HG03520 (cell line): ENCODE measurements at regions not wholly inside any gene's neighbourhood (a gene's known extent, or its start where the extent isn't known, plus 50 kb on each side); places are given as distances from the start of the nearest gene placed in this dataset.
"Not testable (repeated sequence)": the region's sequence is repeated elsewhere in the genome, so short reads cannot be mapped to it uniquely, and the experiment has no call there.

Experiments
- ATAC-seq: cut with Tn5 transposase; IDR thresholded peaks from one replicate; pipeline ENCODE4 v1.9.1; 2021; ENCODE audit warnings: mild to moderate bottlenecking, moderate library complexity; ENCODE audit not compliant: unreplicated experiment

DNA sequence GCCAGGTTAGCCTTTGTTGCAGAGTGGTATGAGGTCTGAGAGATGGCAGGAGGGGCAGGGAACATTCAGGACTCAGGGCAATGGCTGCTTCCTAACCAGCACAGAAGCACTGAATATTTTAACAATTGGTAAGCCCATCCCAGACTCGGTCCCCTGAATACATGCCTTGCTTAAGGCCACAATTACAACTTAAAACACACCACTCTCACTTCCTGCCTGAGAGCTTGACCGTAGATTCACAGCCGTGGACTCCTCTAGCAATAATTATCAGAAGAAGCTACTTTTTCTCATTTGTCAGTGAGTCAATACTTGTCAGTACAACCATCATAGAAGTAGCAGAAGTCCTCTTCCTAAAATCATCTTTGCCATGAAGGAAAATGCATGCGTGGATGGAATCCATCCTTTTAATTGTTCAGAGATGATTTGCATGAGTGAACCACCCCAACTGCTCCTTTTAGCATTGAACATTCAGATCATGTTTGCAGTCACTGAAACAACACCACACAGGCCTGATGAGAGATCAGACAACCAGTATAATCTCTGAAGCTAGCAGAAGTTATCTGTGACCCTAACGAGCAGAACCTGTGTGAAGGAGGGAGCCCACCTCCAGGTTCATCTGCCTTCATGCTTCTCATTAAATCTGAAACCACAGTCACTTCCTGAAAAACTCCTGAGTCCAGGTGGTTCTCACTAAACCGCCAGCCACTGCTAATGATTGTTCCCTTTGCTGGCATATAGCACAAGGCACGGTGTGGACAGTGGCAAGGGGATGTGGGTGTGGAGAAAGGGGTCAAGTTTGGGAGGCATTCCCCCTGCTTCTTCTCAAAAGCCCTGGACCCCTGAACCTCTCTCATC, 333.9 kb upstream of the CNR1 start:
- ATAC-seq = no peak

DNA sequence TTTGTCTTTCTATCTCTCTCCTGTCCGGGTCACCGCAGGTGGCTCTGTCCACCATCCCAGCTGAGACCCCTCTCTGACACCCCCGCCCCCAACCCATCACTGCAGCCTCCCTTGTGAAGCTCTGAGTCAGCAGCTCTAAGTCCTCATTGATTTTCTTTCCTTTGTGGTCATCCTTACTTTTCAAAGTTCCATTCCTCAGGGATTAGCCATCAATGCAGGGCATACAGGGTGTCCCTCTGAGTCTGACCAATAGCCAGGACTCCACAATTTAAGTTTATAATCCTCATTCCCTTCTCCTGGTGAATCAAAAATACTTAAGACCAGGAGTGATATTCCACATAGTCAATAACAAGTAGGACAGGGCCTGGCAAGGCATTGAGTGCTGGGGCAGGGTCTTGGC, 333.3 kb upstream of the CNR1 start:
- ATAC-seq = no peak

DNA sequence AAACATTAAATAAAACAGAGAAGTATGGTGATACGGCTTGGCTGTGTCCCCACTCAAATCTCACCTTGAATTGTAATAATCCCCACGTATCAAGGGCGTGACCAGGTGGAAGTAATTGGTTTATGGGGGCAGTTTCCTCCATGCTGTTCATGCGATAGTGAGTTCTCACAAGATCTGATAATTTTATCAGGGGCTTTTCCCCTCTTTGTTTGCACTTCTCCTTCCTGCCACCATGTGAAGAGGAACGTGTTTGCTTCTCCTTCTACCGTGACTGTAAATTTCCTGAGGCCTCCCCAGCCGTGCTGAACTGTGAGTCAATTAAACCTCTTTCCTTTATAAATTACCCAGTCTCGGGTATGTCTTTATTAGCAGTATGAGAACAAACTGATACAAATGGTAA, 331.3 kb upstream of the CNR1 start:
- not testable (repeated sequence) for ATAC-seq

DNA sequence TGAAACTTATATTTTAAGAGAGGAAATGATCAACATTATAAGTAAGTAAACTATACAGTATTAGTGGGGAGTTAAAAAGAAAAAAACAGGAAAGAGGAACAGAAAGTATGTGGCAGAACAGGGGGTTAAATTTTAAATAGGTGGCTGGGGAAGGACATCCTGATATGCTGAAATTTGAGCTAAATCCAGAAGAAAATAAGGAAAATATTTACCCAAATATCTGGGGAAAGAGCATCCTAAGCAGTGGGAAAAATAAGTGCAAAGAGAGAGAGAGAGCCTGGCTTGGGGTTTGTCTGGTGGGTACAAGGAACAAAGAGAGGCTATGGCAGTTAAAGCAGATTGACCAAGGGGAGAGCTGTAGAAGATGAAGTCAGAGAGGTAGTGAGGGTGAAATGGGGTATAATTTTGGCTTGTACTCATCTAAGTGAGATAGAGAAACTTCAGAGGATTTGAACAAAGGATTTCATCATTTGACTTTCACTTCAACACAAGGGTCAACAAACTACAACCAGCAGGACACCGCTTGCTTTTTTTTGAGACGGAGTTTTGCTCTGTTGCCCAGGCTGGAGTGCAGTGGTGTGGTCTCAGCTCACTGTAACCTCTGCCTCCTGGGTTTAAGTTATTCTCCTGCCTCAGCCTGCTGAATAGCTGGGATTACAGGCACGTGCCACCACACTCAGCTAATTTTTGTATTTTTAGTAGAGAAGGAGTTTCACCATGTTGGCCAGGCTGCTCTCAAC, 328.4 kb upstream of the CNR1 start:
- ATAC-seq = peak; percentile 60

DNA sequence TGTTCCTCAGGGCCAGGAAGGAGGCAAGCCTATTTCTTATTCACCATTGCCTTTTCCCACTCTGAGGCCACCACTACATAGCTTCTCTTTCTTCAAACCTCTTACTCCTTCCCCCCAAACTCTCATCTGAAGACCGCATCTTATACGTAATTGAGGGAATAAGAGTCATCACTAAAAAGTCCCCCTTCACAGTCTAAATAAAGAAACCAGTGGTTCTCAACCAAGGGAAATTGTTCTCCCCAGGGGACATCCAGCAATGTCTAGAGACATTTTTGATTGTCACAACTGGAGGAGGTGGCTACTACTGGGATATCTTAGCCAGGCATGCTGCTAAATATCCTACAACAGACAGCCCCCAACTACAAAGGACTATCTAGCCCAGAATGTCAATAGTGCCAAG, 327.6 kb upstream of the CNR1 start:
- peak; percentile 30 for ATAC-seq

DNA sequence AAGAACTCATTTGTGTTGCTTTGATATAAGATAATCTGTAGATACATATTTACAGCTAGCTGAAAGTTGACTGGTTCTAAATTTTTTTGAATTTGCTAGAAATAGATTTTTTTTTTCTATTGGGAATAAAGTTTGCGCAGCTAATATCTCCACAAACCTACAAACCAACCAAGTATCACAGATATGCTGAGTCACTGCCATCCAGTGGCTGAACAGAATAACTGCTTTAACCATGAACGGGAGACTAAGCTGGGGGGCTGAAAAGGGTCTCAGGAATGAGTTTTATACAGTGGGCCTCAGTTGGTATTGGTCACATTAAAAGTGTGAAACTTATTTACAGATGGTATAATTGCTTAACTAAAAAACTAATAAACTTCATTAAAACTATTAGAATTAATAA, 326.7 kb upstream of the CNR1 start:
- ATAC-seq = no peak

DNA sequence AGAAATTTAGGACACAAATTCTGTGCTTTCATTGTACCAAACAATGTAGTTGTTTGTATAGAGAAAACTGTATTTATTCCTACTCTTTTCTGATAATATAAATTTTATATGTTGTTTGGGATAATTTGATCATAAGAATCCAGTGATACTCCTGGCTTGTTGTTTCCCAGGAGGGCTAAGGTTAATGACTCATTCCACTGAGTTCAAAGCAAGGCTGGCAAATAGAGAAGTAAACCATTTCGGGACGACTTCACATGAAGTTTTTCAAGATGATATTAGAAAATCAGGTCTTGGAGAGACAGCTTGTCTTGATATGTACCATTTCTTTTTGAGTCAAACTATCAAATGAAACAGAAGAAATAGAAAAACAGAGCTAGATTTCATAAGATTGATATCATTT, 326.1 kb upstream of the CNR1 start:
- no peak for ATAC-seq

DNA sequence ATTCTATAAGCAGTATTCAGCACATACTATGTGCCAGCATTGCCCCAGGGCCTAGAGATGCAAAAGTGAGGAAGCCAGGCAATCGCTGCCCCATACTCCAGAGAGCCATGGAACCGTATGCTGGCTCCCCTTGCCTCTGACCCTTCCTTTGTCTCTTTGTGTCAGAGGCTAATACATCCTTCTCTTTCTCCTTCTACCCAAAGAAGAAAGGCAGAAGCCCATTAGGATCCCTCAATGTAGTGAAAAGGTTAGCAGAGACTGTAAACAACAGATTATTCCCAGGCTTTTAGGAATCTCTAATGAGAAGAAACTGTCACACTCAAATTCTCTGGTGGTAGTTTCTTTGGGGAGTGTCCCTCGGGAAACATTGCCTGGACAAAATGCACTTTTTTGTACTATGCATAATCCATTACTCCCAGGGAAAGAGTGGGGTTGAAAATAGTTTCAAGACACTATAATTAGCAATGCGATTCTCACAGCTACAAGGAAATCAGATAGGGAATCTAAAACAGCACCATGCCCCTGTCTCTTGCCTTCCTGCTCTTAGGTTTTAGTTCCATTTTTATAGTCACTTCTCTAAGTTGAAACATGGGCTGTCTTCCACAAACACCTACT, 325.2 kb upstream of the CNR1 start:
- ATAC-seq = no peak

DNA sequence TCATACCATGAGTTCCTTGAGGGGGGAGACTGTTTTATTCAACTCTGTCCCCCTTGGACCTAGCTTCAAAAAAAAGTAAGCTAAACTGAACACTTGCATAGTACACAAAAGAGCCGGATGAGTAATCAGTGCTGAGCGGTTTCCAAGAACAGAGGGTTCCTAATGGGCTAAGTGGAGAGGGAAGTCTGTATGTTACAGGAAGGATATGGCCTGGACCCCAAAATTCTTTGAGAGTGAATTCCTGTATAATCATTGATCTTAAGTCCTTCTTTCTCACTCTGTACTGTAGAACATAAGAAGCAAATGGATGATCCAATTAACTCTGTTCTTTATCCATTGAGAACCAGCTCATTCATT, 324.7 kb upstream of the CNR1 start:
- no peak for ATAC-seq

DNA sequence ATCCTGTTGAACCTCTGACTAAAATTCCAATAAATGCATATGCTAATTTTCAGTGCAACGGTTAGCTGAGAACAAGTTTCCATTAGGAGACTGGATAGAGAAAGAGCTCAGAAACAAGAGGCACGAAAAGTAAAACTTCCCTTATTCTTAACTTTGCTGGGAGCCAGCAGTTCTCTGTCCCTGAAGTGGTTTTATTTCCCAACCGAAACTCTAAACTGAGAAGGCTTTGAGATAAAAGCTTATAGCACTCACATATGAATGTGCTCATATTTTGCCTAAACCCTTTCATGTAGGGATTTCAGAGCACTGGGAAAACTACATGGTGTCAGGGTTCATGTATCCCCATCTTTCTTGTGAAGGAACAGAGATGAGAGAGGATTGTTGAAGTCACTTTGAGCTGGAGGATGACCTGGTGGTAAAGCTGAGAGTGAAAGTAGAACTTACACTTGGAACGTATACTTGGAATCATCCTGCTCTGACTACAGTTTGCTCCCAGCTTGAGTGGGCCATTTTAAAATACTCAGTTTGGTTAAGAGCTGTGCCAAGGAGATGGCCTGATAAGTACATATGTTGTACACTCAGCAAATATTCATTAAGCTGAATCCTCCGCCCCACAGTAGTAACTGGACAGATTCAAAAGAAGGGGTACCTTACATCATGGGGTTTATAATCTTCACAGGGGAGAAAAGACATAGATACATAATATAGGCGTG, 324.2 kb upstream of the CNR1 start:
- ATAC-seq = no peak

DNA sequence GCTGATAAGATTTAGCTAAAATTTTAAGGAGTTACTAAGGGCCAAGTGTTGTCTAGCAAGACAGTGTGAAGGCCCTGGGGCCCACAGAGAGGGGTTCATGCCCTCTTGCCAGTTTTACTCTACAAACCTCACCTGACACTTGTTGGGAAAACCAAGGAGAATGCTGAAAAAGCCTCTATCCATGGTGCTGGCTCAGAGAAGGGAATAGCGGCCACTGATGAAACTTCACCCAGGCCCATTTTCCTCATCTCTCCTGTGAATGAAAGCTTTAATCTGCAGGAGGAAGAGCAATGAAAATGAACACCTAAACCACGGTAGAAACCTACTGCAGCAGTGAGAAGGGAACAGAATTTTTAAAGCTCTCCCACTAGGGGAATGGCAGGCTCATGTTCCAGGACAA, 317.3 kb upstream of the CNR1 start:
- ATAC-seq = no peak

DNA sequence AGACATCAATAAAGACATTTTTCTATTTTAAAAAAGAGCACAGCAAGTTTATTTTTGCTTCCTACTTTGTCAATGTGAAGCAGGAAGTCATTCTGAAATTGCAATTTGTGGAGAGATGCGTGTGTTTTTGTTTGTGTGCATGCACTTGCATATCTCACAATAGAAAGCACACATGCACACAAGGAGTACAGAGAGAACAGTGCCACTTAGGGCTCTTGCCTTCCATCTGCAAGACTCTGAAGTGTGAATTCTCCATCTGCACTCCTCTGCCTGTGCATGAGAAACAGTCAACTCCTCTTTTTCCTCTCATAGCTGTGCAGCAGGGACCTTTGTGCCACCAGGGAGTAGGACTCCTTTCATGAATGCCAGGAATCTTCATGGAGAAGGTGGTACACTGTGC, 316.3 kb upstream of the CNR1 start:
- ATAC-seq = no peak

DNA sequence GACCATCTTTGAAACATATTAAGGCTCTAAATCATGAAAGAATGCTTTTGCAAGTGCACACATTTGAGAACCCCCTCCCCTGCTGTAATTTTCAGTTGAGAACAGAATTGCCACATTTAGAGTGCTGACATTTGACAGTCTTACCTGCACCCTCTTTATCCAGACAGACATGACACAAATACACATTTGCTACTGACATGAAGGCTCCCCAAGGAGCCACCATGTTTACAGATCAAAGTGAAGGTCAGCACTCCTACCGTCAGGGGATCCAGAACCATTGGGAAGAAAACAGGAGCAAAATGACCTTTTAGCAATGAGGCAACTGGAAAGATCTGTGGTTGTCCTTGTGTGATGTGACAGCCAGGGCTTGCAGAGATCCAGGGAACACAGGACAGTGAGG, 315.4 kb upstream of the CNR1 start:
- no peak for ATAC-seq

DNA sequence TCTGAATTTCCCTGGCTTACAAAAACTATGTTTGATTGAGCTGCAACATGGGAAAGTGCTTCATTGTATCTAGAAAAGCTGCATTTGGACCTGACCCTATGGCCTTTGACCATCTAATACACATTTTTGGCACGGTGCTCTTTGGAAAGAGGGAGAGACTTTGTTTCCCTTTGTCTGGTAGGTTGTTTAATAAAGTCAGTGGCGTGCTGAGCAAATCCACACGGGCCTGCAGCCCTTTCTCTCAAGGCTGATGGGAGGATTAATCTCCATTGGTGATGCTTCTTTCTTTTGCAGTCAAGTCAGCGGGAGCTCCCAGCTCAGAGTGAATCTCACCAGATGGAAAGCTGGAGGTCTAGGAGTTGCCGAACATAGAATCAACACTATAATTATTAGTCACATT, 314.7 kb upstream of the CNR1 start:
- no peak for ATAC-seq

DNA sequence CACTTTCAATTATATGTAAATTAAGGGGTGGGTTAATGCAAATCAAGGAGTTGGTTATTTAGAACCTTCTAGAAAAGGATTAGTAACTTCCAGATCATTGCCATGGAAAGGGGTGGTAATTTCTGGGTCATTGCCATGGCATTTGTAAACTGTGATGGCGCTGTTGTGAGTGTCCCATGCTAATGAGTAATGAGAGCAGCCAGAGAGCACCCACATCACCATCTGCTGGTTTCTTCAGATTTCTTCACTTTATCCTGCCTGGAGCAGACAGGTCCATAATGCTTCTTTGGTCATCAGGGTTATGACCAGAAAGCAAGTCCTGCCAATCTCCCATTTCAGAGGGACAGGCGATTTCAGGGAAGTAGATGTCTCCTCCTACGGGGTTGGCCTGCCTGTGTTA, 311.3 kb upstream of the CNR1 start:
- ATAC-seq = no peak

DNA sequence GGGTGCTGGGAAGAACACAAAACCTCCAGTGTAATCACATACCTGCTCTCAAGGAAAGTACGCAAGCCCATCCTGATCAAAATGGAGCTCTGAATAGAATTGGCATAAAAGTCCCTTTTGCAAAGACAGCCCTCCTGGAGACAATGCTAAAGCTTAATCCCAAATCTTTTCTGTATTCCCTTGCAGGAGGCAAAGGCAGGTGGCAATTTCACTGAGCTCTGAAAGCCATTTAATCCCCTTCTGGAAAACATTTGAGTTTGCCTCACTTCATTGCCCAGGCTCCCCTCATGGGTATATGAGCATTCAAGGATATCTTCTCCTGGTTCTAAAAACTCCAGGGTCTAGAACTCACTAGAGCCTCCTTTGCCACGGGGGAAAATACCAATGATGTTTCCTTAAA, 310.2 kb upstream of the CNR1 start:
- no peak for ATAC-seq

DNA sequence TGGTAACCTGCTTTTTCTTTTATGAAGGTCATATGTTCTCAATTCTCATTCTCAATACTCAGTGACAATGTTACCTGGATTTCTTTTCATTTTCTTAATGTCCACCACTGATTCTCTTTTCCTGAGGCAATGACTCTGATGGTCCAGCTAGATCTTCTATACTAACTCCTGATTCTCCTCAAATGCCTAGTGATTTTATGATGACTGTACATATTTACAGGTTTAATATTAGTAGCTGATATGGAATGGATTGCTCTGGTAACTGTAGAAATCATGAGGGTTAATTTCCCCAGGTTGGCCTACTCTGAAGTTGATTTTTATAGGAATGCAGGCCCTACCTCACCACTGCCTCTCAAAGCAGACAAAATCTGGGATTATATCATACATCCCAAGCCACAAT, 308.6 kb upstream of the CNR1 start:
- ATAC-seq = no peak

DNA sequence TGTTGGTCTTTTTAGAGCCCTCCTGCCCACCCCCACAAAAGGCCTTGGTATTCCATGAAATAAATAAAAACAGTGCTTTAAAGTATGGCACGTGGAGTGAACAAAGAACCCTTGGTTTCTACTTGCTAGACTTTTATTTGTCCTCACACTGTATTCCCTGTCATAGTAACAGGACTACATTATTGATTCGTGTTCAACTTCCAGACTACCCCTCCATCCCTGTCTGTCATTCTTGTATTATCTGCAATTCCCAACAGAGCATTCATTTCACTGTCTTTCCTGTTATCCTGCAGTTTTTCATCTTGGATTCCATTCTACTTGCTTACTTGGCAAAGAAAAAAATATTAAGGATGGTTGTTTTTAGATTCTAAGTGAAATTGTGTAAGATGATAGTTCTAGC, 307.4 kb upstream of the CNR1 start:
- ATAC-seq = no peak

DNA sequence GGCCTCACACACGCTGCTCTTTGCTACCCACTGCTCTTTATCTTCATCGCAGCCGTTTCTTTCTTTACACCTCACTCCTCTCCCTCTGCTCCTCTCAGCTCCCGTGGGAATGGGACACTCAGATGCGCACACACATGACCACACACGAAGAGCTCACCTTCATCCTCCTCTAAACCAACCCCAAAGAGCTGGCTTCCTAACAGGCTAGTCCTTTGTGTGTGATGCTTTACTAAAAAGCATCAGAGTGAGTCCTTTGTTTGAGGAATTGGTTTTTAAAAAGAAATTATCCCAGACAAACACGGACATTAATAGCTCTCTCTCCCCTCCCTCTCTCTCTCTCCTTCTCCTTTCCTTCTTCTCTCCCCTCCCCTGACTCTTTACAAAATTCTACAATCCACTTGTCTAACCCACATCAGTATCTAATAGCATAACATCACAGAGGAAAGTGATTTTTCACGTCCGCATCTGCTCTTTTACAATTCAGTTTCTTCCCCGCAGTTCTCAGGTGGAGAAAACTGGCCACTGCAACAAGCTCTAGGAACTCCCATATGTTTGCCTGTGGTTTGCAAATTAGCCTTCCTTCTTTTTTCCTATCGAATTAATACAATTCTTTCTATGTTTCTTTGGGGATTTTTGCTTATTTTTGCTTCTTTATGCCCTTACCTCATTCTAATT, 306.8 kb upstream of the CNR1 start:
- no peak for ATAC-seq

DNA sequence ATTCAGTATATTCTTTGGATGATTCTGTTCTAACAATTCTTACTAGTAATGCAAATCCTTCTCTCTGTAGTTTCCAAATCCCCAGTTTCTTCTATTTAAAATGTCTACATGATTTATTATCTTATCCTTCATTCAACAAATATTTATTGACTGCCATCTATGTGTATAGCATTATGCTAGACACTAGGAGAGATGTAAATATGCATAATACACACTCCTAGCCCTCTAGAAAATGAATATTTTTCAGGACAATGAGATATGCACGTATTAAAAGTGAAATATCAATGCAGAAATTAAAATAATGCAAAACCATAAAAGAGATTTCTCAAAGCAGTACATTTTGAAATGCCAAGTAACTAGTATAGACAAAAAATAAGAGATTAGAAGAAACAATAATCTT, 293.5 kb upstream of the CNR1 start:
- ATAC-seq = no peak

DNA sequence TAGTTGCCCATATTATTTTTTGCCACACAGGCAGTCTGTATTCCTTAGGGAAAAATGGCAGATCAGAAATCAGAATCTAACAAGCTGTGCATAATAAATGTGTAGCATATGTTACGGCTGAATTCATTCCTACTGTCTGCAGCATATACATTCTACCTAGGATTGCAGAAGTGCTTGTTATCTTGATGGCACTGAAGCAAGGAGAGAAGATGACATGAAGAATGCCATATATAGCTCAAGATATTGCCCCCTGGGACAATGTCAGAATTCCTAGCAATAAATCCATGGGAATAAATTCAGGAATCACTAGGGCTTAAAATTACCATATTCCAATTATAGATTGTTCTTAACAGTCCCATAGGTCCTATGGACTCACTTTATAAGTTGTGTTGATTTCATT, 293.0 kb upstream of the CNR1 start:
- ATAC-seq = no peak
